Neuron (in vitro differentiated cells): ENCODE measurements at regions not wholly inside any gene's neighbourhood (a gene's known extent, or its start where the extent isn't known, plus 50 kb on each side); places are given as distances from the start of the nearest gene placed in this dataset.

Experiments
- H2AFZ ChIP-seq: one replicate; pipeline ENCODE4 v1.6.1; 2013; ENCODE audit warnings: low read depth, mild to moderate bottlenecking, inconsistent platforms, low read length, moderate library complexity
- H3K27me3 ChIP-seq: one replicate; pipeline ENCODE4 v1.6.1; 2013; ENCODE audit warnings: low read length; ENCODE audit not compliant: insufficient read depth
- H3K36me3 ChIP-seq: one replicate; pipeline ENCODE4 v1.6.1; 2013; ENCODE audit warnings: low read length; ENCODE audit not compliant: insufficient read depth
- H3K4me1 ChIP-seq: one replicate; pipeline ENCODE4 v1.6.1; 2013; ENCODE audit warnings: low read length; ENCODE audit not compliant: insufficient read depth
- H3K4me3 ChIP-seq: 2 replicates; pipeline ENCODE4 v1.5.1; 2013; ENCODE audit warnings: mild to moderate bottlenecking, low read length, moderate library complexity
- H3K9me3 ChIP-seq: one replicate; pipeline ENCODE4 v1.6.1; 2013; ENCODE audit warnings: low read length

- peaks cover 2% of the 10 kb centered on the region for H3K27me3 ChIP-seq
- H3K4me3 ChIP-seq = no peak overlapping the region
- no peak overlapping the region for H2AFZ ChIP-seq
- no peaks in the 10 kb centered on the region for H3K4me1 ChIP-seq
- peaks cover 5% of the 10 kb centered on the region for H3K9me3 ChIP-seq
- no peaks in the 10 kb centered on the region for H3K36me3 ChIP-seq
These were observed 130.4 kb upstream of the NDUFV2 start for GRCh38 chr18:8972116-8972515.

- Histone ChIP-seq H3K27me3 (peaks cover 2% of the 10 kb centered on the region), H2AFZ (no peak overlapping the region), H3K9me3 (peaks cover 5% of the 10 kb centered on the region)
These were observed 128.2 kb upstream of the NDUFV2 start for GRCh38 chr18:8974279-8974678.

GRCh38 chr18:8974696-8975095 lies 127.8 kb upstream of the NDUFV2 start:
- peaks cover 2% of the 10 kb centered on the region for H3K27me3 ChIP-seq
- no peak overlapping the region for H3K4me3 ChIP-seq
- H3K36me3 ChIP-seq = no peaks in the 10 kb centered on the region
- H2AFZ ChIP-seq = no peak overlapping the region
- no peaks in the 10 kb centered on the region for H3K4me1 ChIP-seq
- H3K9me3 ChIP-seq = peaks cover 3% of the 10 kb centered on the region

More at GRCh38 chr18:8974279-8974678, 128.2 kb upstream of the NDUFV2 start:
- H3K36me3 ChIP-seq = no peaks in the 10 kb centered on the region
- H3K4me1 ChIP-seq = no peaks in the 10 kb centered on the region
- H3K4me3 ChIP-seq = no peak overlapping the region

- peaks cover 4% of the 10 kb centered on the region for H3K4me1 ChIP-seq
- H3K9me3 ChIP-seq = no peaks in the 10 kb centered on the region
- H3K27me3 ChIP-seq = peaks cover 2% of the 10 kb centered on the region
- no peak overlapping the region for H2AFZ ChIP-seq
- no peak overlapping the region for H3K4me3 ChIP-seq
- H3K36me3 ChIP-seq = no peaks in the 10 kb centered on the region
These were observed 126.9 kb upstream of the NDUFV2 start for GRCh38 chr18:8975624-8976023.

- Histone ChIP-seq H3K36me3 (no peaks in the 10 kb centered on the region), H2AFZ (no peak overlapping the region), H3K4me3 (no peak overlapping the region), H3K4me1 (peaks cover 14% of the 10 kb centered on the region), H3K9me3 (no peaks in the 10 kb centered on the region), H3K27me3 (peaks cover 2% of the 10 kb centered on the region)
These were observed 125.9 kb upstream of the NDUFV2 start for GRCh38 chr18:8976606-8977005.

- H3K4me1 ChIP-seq = peaks cover 14% of the 10 kb centered on the region
- H3K9me3 ChIP-seq = no peaks in the 10 kb centered on the region
- peaks cover 2% of the 10 kb centered on the region for H3K27me3 ChIP-seq
- H2AFZ ChIP-seq = no peak overlapping the region
- H3K4me3 ChIP-seq = no peak overlapping the region
- H3K36me3 ChIP-seq = no peaks in the 10 kb centered on the region
These were observed 125.3 kb upstream of the NDUFV2 start for GRCh38 chr18:8977166-8977565.

GRCh38 chr18:8977701-8978100 lies 124.8 kb upstream of the NDUFV2 start:
- Histone ChIP-seq H3K9me3 (no peaks in the 10 kb centered on the region), H3K4me1 (peaks cover 15% of the 10 kb centered on the region), H3K27me3 (peaks cover 2% of the 10 kb centered on the region), H3K4me3 (no peak overlapping the region), H3K36me3 (no peaks in the 10 kb centered on the region), H2AFZ (no peak overlapping the region)

- Histone ChIP-seq H2AFZ (no peak overlapping the region), H3K27me3 (peaks cover 2% of the 10 kb centered on the region), H3K4me1 (peaks cover 19% of the 10 kb centered on the region), H3K4me3 (no peak overlapping the region), H3K9me3 (no peaks in the 10 kb centered on the region), H3K36me3 (no peaks in the 10 kb centered on the region)
These were observed 124.1 kb upstream of the NDUFV2 start for GRCh38 chr18:8978394-8978793.

GRCh38 chr18:8979258-8979988 lies 123.1 kb upstream of the NDUFV2 start:
- no peak overlapping the region for H3K4me3 ChIP-seq
- H3K36me3 ChIP-seq = no peaks in the 10 kb centered on the region
- H2AFZ ChIP-seq = no peak overlapping the region
- H3K27me3 ChIP-seq = peaks cover 2% of the 10 kb centered on the region
- peaks cover 19% of the 10 kb centered on the region for H3K4me1 ChIP-seq
- no peaks in the 10 kb centered on the region for H3K9me3 ChIP-seq

GRCh38 chr18:8980496-8980895 lies 122.0 kb upstream of the NDUFV2 start:
- Histone ChIP-seq H3K27me3 (peaks cover 2% of the 10 kb centered on the region), H3K4me3 (no peak overlapping the region), H3K36me3 (no peaks in the 10 kb centered on the region), H2AFZ (no peak overlapping the region), H3K4me1 (peaks cover 19% of the 10 kb centered on the region), H3K9me3 (no peaks in the 10 kb centered on the region)

- H3K36me3 ChIP-seq = no peaks in the 10 kb centered on the region
- H3K4me1 ChIP-seq = peaks cover 19% of the 10 kb centered on the region
- no peaks in the 10 kb centered on the region for H3K9me3 ChIP-seq
- no peak overlapping the region for H3K4me3 ChIP-seq
- H2AFZ ChIP-seq = no peak overlapping the region
- peaks cover 2% of the 10 kb centered on the region for H3K27me3 ChIP-seq
These were observed 121.6 kb upstream of the NDUFV2 start for GRCh38 chr18:8980918-8981317.

GRCh38 chr18:8982416-8983183 lies 119.9 kb upstream of the NDUFV2 start:
- Histone ChIP-seq H2AFZ (no peak overlapping the region), H3K9me3 (no peaks in the 10 kb centered on the region), H3K4me1 (peaks cover 19% of the 10 kb centered on the region), H3K4me3 (no peak overlapping the region), H3K36me3 (no peaks in the 10 kb centered on the region), H3K27me3 (no peaks in the 10 kb centered on the region)

GRCh38 chr18:8983195-8983594 lies 119.3 kb upstream of the NDUFV2 start:
- H3K27me3 ChIP-seq = no peaks in the 10 kb centered on the region
- no peaks in the 10 kb centered on the region for H3K9me3 ChIP-seq
- peaks cover 19% of the 10 kb centered on the region for H3K4me1 ChIP-seq
- H2AFZ ChIP-seq = no peak overlapping the region
- no peaks in the 10 kb centered on the region for H3K36me3 ChIP-seq
- no peak overlapping the region for H3K4me3 ChIP-seq
